Hepatocyte (in vitro differentiated cells): ENCODE measurements at regions not wholly inside any gene's neighbourhood (a gene's known extent, or its start where the extent isn't known, plus 50 kb on each side); places are given as distances from the start of the nearest gene placed in this dataset.

Source experiments
- DNase-seq: peaks from one replicate; pipeline ENCODE4 v3.0.0-alpha.2; 2016; ENCODE audit warnings: low spot score
- H2AFZ ChIP-seq: fragments of 200-600 bp; sonication (generic); 2 replicates; pipeline ENCODE4 v1.6.0; 2016; ENCODE audit warnings: antibody characterized with exemption, mild to moderate bottlenecking
- H3K27ac ChIP-seq: fragments of 200-600 bp; sonication (generic); 2 replicates; pipeline ENCODE4 v1.5.1; 2016; ENCODE audit warnings: mild to moderate bottlenecking
- H3K27me3 ChIP-seq: fragments of 200-600 bp; sonication (generic); 2 replicates; pipeline ENCODE4 v1.6.1; 2016
- H3K36me3 ChIP-seq: fragments of 200-600 bp; sonication (generic); replicated peaks from 2 replicates; pipeline ENCODE4 v1.5.1; 2016; ENCODE audit warnings: low read depth; ENCODE audit not compliant: insufficient read depth
- H3K4me1 ChIP-seq: fragments of 200-600 bp; sonication (generic); 2 replicates; pipeline ENCODE4 v1.5.1; 2016; ENCODE audit warnings: mild to moderate bottlenecking, moderate library complexity; ENCODE audit not compliant: insufficient read depth
- H3K4me2 ChIP-seq: fragments of 200-600 bp; sonication (generic); 2 replicates; pipeline ENCODE4 v1.6.0; 2016
- H3K4me3 ChIP-seq: fragments of 200-600 bp; sonication (generic); 2 replicates; pipeline ENCODE4 v1.5.1; 2016; ENCODE audit warnings: mild to moderate bottlenecking
- H3K79me2 ChIP-seq: fragments of 200-600 bp; sonication (generic); 2 replicates; pipeline ENCODE4 v1.6.0; 2017; ENCODE audit warnings: mild to moderate bottlenecking
- H3K9me2 ChIP-seq: fragments of 200-600 bp; sonication (generic); replicated peaks from 2 replicates; pipeline ENCODE4 v1.6.0; 2017; ENCODE audit warnings: mild to moderate bottlenecking; ENCODE audit not compliant: insufficient read depth
- H3K9me3 ChIP-seq: fragments of 200-600 bp; sonication (generic); 2 replicates; pipeline ENCODE4 v1.5.1; 2016; ENCODE audit warnings: low read depth, mild to moderate bottlenecking
- H4K20me1 ChIP-seq: fragments of 200-600 bp; sonication (generic); 2 replicates; pipeline ENCODE4 v1.6.0; 2016; ENCODE audit warnings: mild to moderate bottlenecking; ENCODE audit not compliant: insufficient read depth, poor library complexity, severe bottlenecking
- EZH2 ChIP-seq: fragments of 200-600 bp; sonication (generic); IDR thresholded peaks from 2 replicates; pipeline ENCODE4 v1.6.1; 2016; ENCODE audit warnings: antibody characterized with exemption, mild to moderate bottlenecking, borderline replicate concordance
- EZH2phosphoT487 ChIP-seq: fragments of 200-600 bp; sonication (generic); IDR thresholded peaks from one replicate; pipeline ENCODE4 v1.6.1; 2018; ENCODE audit warnings: antibody characterized with exemption, mild to moderate bottlenecking, low read depth, moderate library complexity; ENCODE audit not compliant: unreplicated experiment, severe bottlenecking
- WGBS: methylation state at CpG from one replicate; pipeline ENCODE4 v1.1.6; 2016; ENCODE audit warnings: low lambda C conversion rate; ENCODE audit errors: missing lambda C conversion rate; 5-methylcytosine and 5-hydroxymethylcytosine counted together
- TF ChIP-seq, protein P1 (sequence below): fragments of 200-600 bp; sonication (generic); IDR thresholded peaks from 2 replicates; pipeline ENCODE4 v1.5.1; 2016; ENCODE audit warnings: antibody characterized with exemption, mild to moderate bottlenecking; ENCODE audit not compliant: poor library complexity

DNA sequence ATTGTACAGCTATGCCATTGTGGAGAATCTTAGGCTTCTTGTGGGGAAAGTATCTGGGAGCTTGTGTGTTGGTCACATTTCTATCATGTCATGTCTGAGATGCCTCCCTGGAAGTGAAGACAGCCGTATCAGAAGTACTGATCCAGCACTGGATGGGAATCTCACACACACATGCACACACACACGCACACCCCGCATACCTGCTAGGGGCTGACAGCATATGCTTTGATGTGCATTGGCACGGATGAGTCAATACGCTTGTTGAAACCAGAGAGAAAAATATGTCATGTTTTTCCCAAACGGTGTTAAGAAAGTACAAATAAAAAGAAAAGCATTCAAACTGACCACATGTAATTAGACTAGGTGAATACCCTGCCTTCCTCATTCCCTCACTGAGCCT lies 260.8 kb downstream of the KTN1 start:
- Histone ChIP-seq H3K27me3 (no peaks in the 10 kb centered on the region), H2AFZ (no peak overlapping the region), H3K9me2 (no peaks in the 10 kb centered on the region), H3K4me1 (no peaks in the 10 kb centered on the region), H3K4me3 (no peak overlapping the region), H3K36me3 (no peaks in the 10 kb centered on the region), H4K20me1 (no peaks in the 10 kb centered on the region), H3K4me2 (no peak overlapping the region), H3K9me3 (no peaks in the 10 kb centered on the region), H3K79me2 (no peaks in the 10 kb centered on the region), H3K27ac (no peak overlapping the region)
- no peak for DNase-seq
- 93% methylated on average over 6 of the region's 6 CpGs for WGBS
- TF ChIP-seq, protein P1, sequence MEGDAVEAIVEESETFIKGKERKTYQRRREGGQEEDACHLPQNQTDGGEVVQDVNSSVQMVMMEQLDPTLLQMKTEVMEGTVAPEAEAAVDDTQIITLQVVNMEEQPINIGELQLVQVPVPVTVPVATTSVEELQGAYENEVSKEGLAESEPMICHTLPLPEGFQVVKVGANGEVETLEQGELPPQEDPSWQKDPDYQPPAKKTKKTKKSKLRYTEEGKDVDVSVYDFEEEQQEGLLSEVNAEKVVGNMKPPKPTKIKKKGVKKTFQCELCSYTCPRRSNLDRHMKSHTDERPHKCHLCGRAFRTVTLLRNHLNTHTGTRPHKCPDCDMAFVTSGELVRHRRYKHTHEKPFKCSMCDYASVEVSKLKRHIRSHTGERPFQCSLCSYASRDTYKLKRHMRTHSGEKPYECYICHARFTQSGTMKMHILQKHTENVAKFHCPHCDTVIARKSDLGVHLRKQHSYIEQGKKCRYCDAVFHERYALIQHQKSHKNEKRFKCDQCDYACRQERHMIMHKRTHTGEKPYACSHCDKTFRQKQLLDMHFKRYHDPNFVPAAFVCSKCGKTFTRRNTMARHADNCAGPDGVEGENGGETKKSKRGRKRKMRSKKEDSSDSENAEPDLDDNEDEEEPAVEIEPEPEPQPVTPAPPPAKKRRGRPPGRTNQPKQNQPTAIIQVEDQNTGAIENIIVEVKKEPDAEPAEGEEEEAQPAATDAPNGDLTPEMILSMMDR: no peak
- no peak for TF ChIP-seq EZH2phosphoT487
- TF ChIP-seq EZH2: no peak

DNA sequence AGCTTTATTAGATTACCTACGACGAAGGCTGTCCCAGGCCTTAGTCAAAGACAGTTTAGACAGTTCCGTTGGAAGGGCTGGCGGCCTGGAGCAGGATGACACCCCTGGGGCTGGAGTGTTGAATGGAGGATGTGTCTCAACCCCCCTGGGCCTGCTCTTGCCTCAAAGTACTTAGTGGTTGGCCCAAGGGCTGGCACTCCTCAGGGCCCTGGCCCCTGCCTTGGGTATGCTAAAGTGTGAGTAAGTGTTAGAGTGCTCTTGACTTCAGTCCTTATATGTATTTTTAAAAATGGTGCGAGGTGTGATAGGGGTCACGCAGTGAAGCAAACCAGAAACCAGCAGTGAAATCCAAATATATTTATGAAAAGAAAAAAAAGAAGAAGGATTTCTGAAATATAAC lies 261.6 kb downstream of the KTN1 start:
- no peak overlapping the region for H3K4me3 ChIP-seq
- H3K36me3 ChIP-seq: no peaks in the 10 kb centered on the region
- no peaks in the 10 kb centered on the region for H4K20me1 ChIP-seq
- no peaks in the 10 kb centered on the region for H3K4me1 ChIP-seq
- no peak overlapping the region for H3K4me2 ChIP-seq
- DNase-seq: no peak
- no peaks in the 10 kb centered on the region for H3K9me3 ChIP-seq
- H3K79me2 ChIP-seq: no peaks in the 10 kb centered on the region
- no peak overlapping the region for H3K27ac ChIP-seq
- TF ChIP-seq, protein P1: no peak
- TF ChIP-seq EZH2phosphoT487 (no peak), EZH2 (no peak)
- no peak overlapping the region for H2AFZ ChIP-seq
- no peaks in the 10 kb centered on the region for H3K9me2 ChIP-seq
- H3K27me3 ChIP-seq: no peaks in the 10 kb centered on the region
- WGBS: 93% methylated on average over 6 of the region's 6 CpGs

DNA sequence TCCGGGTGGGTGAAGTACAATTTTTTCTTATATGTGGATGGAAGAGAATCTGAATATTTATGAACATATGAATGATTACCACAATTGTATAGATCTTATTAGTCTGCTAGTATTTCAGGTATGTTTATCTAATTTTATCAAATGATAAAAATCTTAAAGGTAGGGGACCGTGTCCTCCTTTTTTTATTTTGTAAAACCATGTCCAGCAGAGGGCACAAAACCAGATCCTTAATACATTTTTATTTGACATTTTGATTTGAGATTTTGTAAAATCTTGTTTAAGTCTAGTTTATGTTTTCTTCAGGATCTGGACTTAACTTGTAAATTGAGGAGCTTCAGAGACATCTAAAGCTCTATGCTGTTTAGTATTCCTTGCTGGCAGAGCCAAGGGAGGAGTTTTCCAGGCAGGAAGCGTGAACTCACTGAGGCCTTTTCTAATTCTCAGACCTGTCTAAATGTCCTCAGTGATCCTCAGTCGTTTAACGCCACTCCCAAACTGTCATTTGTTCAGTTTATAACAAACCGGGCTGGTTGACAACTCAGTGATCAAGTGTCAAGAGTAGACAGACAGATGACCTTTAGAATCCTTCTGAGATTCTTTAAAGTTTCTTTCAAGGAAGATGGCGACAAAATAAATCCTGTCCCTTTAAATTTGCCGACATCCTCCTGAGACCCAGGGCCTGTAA lies 263.9 kb downstream of the KTN1 start:
- H2AFZ ChIP-seq: no peak overlapping the region
- WGBS: 74% methylated on average over 8 of the region's 8 CpGs
- no peak overlapping the region for H3K4me2 ChIP-seq
- no peaks in the 10 kb centered on the region for H3K36me3 ChIP-seq
- H4K20me1 ChIP-seq: no peaks in the 10 kb centered on the region
- TF ChIP-seq, protein P1: peak; percentile 35
- TF ChIP-seq EZH2phosphoT487: no peak
- no peak for TF ChIP-seq EZH2
- no peak overlapping the region for H3K27ac ChIP-seq
- H3K9me2 ChIP-seq: no peaks in the 10 kb centered on the region
- no peak overlapping the region for H3K4me3 ChIP-seq
- no peaks in the 10 kb centered on the region for H3K9me3 ChIP-seq
- no peak for DNase-seq
- no peaks in the 10 kb centered on the region for H3K79me2 ChIP-seq
- no peaks in the 10 kb centered on the region for H3K4me1 ChIP-seq
- no peaks in the 10 kb centered on the region for H3K27me3 ChIP-seq
